H9 (cell line): ENCODE measurements at regions not wholly inside any gene's neighbourhood (a gene's known extent, or its start where the extent isn't known, plus 50 kb on each side); places are given as distances from the start of the nearest gene placed in this dataset.

Source experiments
- DNase-seq: peaks from one replicate; pipeline ENCODE4 v3.0.0-alpha.2; 2017
- H2AFZ ChIP-seq: one replicate; pipeline ENCODE4 v1.6.1; 2013; ENCODE audit warnings: mild to moderate bottlenecking, low read length, control low read depth, moderate library complexity
- H2AK5ac ChIP-seq: 2 replicates; pipeline ENCODE4 v1.6.1; 2013; ENCODE audit warnings: low read length, control low read depth, mixed read lengths; ENCODE audit not compliant: insufficient read length
- H2BK120ac ChIP-seq: one replicate; pipeline ENCODE4 v1.6.1; 2013; ENCODE audit warnings: low read depth, mild to moderate bottlenecking, low read length, control low read depth, inconsistent platforms; ENCODE audit not compliant: poor library complexity, severe bottlenecking
- H2BK12ac ChIP-seq: 2 replicates; pipeline ENCODE4 v1.6.1; 2013; ENCODE audit warnings: low read length, control low read depth, mixed read lengths, low read depth; ENCODE audit not compliant: insufficient read length
- H2BK15ac ChIP-seq: 2 replicates; pipeline ENCODE4 v1.6.1; 2013; ENCODE audit warnings: low read depth, low read length, control low read depth
- H2BK20ac ChIP-seq: one replicate; pipeline ENCODE4 v1.6.1; 2013; ENCODE audit warnings: low read depth, mild to moderate bottlenecking, low read length, control low read depth, inconsistent platforms; ENCODE audit not compliant: poor library complexity, severe bottlenecking
- H2BK5ac ChIP-seq: 2 replicates; pipeline ENCODE4 v1.6.1; 2013; ENCODE audit warnings: low read length, control low read depth, mixed read lengths; ENCODE audit not compliant: insufficient read length
- H3K14ac ChIP-seq: 2 replicates; pipeline ENCODE4 v1.6.1; 2013; ENCODE audit warnings: low read length, control low read depth; ENCODE audit not compliant: insufficient read depth
- H3K18ac ChIP-seq: 2 replicates; pipeline ENCODE4 v1.6.1; 2013; ENCODE audit warnings: low read depth, mild to moderate bottlenecking, mixed read lengths, low read length, control low read depth; ENCODE audit not compliant: insufficient read length
- H3K23ac ChIP-seq: 2 replicates; pipeline ENCODE4 v1.6.1; 2013; ENCODE audit warnings: low read length, control low read depth, mixed read lengths, low read depth; ENCODE audit not compliant: insufficient read length
- H3K23me2 ChIP-seq: 2 replicates; pipeline ENCODE4 v1.6.1; 2013; ENCODE audit warnings: low read depth, mild to moderate bottlenecking, mixed read lengths, low read length, control low read depth; ENCODE audit not compliant: insufficient read length, poor library complexity, severe bottlenecking
- H3K27ac ChIP-seq: 2 replicates; pipeline ENCODE4 v1.5.1; 2013; ENCODE audit warnings: low read length, control low read depth, mixed read lengths, low read depth; ENCODE audit not compliant: insufficient read length
- H3K27me3 ChIP-seq: 2 replicates; pipeline ENCODE4 v1.6.1; 2013; ENCODE audit warnings: low read length, control low read depth, inconsistent platforms; ENCODE audit not compliant: insufficient read depth
- H3K4ac ChIP-seq: 2 replicates; pipeline ENCODE4 v1.6.1; 2013; ENCODE audit warnings: low read depth, mild to moderate bottlenecking, control low read depth, inconsistent platforms, low read length, moderate library complexity
- H3K4me1 ChIP-seq: 2 replicates; pipeline ENCODE4 v1.6.1; 2013; ENCODE audit warnings: low read length, control low read depth, inconsistent platforms; ENCODE audit not compliant: insufficient read depth
- H3K4me2 ChIP-seq: 2 replicates; pipeline ENCODE4 v1.6.1; 2013; ENCODE audit warnings: low read length, control low read depth, mixed read lengths; ENCODE audit not compliant: insufficient read length, insufficient read depth
- H3K56ac ChIP-seq: 2 replicates; pipeline ENCODE4 v1.6.1; 2013; ENCODE audit warnings: low read depth, mild to moderate bottlenecking, mixed read lengths, low read length, control low read depth; ENCODE audit not compliant: insufficient read length
- H3K79me1 ChIP-seq: 2 replicates; pipeline ENCODE4 v1.6.1; 2013; ENCODE audit warnings: low read depth, mild to moderate bottlenecking, moderate library complexity, low read length, control low read depth, inconsistent platforms; ENCODE audit not compliant: insufficient read depth, poor library complexity, severe bottlenecking
- H3K79me2 ChIP-seq: 2 replicates; pipeline ENCODE4 v1.6.1; 2013; ENCODE audit warnings: low read length, control low read depth, inconsistent platforms; ENCODE audit not compliant: insufficient read depth
- H3K9ac ChIP-seq: 2 replicates; pipeline ENCODE4 v1.6.1; 2013; ENCODE audit warnings: low read length, control low read depth, mixed read lengths; ENCODE audit not compliant: insufficient read length; ENCODE audit errors: extremely low read depth
- H3K9me3 ChIP-seq: one replicate; pipeline ENCODE4 v1.6.1; 2013; ENCODE audit warnings: low read depth, low read length, inconsistent platforms; ENCODE audit not compliant: control insufficient read depth
- H3T11ph ChIP-seq: one replicate; pipeline ENCODE4 v1.6.1; 2013; ENCODE audit warnings: mild to moderate bottlenecking, low read length, control low read depth, inconsistent platforms
- H4K20me1 ChIP-seq: one replicate; pipeline ENCODE4 v1.6.1; 2013; ENCODE audit not compliant: control insufficient read depth, insufficient read length, insufficient read depth
- H4K5ac ChIP-seq: 2 replicates; pipeline ENCODE4 v1.6.1; 2013; ENCODE audit warnings: low read depth, mild to moderate bottlenecking, mixed read lengths, low read length, control low read depth; ENCODE audit not compliant: insufficient read length
- H4K8ac ChIP-seq: replicated peaks from 2 replicates; pipeline ENCODE4 v1.6.1; 2013; ENCODE audit warnings: low read length, control low read depth, mixed read lengths, low read depth; ENCODE audit not compliant: insufficient read length
- H4K91ac ChIP-seq: 2 replicates; pipeline ENCODE4 v1.6.1; 2013; ENCODE audit warnings: low read depth, mild to moderate bottlenecking, moderate library complexity, mixed read lengths, low read length, control low read depth; ENCODE audit not compliant: insufficient read length
- H3K27ac Mint-ChIP-seq, 3 experiments: 2 replicates in 2 of 3; 3 replicates in 1 of 3; pipeline ENCODE4 v1.8.0; 2020 to 2021; ENCODE audit warnings: mixed read lengths in 3 of 3, mild to moderate bottlenecking in 1 of 3, moderate library complexity in 1 of 3
- H3K27me3 Mint-ChIP-seq: 2 replicates; pipeline ENCODE4 v1.8.0; 2021; ENCODE audit warnings: low read depth, mild to moderate bottlenecking, moderate library complexity, mixed read lengths
- H3K36me3 Mint-ChIP-seq, 3 experiments: 2 replicates in 2 of 3; 3 replicates in 1 of 3; pipeline ENCODE4 v1.8.0; 2020 to 2021; ENCODE audit warnings: low read depth in 3 of 3, mixed read lengths in 3 of 3; ENCODE audit not compliant: insufficient read depth in 1 of 3
- H3K4me1 Mint-ChIP-seq, 2 experiments: 2 replicates each; pipeline ENCODE4 v1.8.0; 2020; ENCODE audit warnings: mixed read lengths in 2 of 2
- H3K4me3 Mint-ChIP-seq, 2 experiments: 2 replicates in 1 of 2; 3 replicates in 1 of 2; pipeline ENCODE4 v1.8.0; 2020 to 2021; ENCODE audit warnings: mild to moderate bottlenecking in 2 of 2, mixed read lengths in 2 of 2, moderate library complexity in 1 of 2
- H3K9me3 Mint-ChIP-seq, 2 experiments: 2 replicates in 1 of 2; 3 replicates in 1 of 2; pipeline ENCODE4 v1.8.0; 2020; ENCODE audit warnings: mild to moderate bottlenecking in 2 of 2, mixed read lengths in 2 of 2, moderate library complexity in 1 of 2
- TF ChIP-seq, protein P1 (sequence below): fragments of 200-600 bp; sonication (generic); conservative IDR thresholded peaks from 3 replicates; pipeline ENCODE4 v1.8.0; 2021; ENCODE audit warnings: antibody characterized with exemption, mild to moderate bottlenecking

DNA sequence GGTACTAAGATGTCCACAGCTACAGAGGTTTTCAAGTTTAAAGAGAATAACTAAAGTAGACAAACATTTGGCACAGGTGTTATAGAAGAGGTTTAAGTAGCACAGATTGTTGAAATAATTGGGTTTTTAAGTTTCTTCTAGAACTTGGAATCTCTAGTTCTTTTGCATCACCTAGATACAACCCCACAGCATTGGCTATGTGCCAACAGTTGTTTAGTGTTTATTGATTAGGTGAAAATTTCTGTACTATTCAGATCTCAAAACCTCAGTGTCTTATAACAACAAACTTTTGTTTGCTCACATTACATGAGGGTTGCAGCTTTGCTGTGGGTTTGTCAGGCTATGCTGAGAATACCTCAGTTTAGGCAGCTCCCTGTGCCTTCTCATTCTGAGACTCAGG is 162.5 kb downstream of the TBX15 start:
- H3K23ac ChIP-seq: no peak overlapping the region
- no peak overlapping the region for H3K9ac ChIP-seq
- no peaks in the 10 kb centered on the region for H3K23me2 ChIP-seq
- peaks cover 2% of the 10 kb centered on the region; the same call in 1 of the 2 replicates for H3K27me3 Mint-ChIP-seq
- no peak overlapping the region for H4K91ac ChIP-seq
- H3K4me1 Mint-ChIP-seq: no peaks in the 10 kb centered on the region
- H3K9me3 ChIP-seq: no peaks in the 10 kb centered on the region
- H3K4me1 ChIP-seq: no peaks in the 10 kb centered on the region
- no peak overlapping the region for H2BK5ac ChIP-seq
- no peak overlapping the region for H3K4ac ChIP-seq
- no peak overlapping the region for H3K14ac ChIP-seq
- no peak overlapping the region for H3K27ac Mint-ChIP-seq
- peaks cover 7% of the 10 kb centered on the region in 2 experiments for H3K9me3 Mint-ChIP-seq
- H3K27me3 ChIP-seq: no peaks in the 10 kb centered on the region
- no peak overlapping the region for H2AFZ ChIP-seq
- H4K5ac ChIP-seq: no peak overlapping the region
- H2BK12ac ChIP-seq: no peak overlapping the region
- no peaks in the 10 kb centered on the region for H3K79me2 ChIP-seq
- no peak overlapping the region for H3T11ph ChIP-seq
- H3K18ac ChIP-seq: no peak overlapping the region
- TF ChIP-seq, protein P1, sequence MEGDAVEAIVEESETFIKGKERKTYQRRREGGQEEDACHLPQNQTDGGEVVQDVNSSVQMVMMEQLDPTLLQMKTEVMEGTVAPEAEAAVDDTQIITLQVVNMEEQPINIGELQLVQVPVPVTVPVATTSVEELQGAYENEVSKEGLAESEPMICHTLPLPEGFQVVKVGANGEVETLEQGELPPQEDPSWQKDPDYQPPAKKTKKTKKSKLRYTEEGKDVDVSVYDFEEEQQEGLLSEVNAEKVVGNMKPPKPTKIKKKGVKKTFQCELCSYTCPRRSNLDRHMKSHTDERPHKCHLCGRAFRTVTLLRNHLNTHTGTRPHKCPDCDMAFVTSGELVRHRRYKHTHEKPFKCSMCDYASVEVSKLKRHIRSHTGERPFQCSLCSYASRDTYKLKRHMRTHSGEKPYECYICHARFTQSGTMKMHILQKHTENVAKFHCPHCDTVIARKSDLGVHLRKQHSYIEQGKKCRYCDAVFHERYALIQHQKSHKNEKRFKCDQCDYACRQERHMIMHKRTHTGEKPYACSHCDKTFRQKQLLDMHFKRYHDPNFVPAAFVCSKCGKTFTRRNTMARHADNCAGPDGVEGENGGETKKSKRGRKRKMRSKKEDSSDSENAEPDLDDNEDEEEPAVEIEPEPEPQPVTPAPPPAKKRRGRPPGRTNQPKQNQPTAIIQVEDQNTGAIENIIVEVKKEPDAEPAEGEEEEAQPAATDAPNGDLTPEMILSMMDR: no peak
- no peak overlapping the region for H2AK5ac ChIP-seq
- H3K36me3 Mint-ChIP-seq: peaks cover 0 to 6% (median 1%) of the 10 kb centered on the region in 3 experiments; a peak in 3 of 7 replicates
- H4K8ac ChIP-seq: no peak overlapping the region
- no peak overlapping the region for H2BK15ac ChIP-seq
- no peak overlapping the region for H3K4me3 Mint-ChIP-seq
- H3K56ac ChIP-seq: no peak overlapping the region
- H3K27ac ChIP-seq: no peak overlapping the region
- no peak overlapping the region for H2BK20ac ChIP-seq
- no peak overlapping the region for H2BK120ac ChIP-seq
- no peak overlapping the region for H3K4me2 ChIP-seq
- no peaks in the 10 kb centered on the region for H4K20me1 ChIP-seq
- H3K79me1 ChIP-seq: no peaks in the 10 kb centered on the region
- DNase-seq: no peak
